ENCODE measurements at regions not wholly inside any gene's neighbourhood (a gene's known extent, or its start where the extent isn't known, plus 50 kb on each side); places are given as distances from the start of the nearest gene placed in this dataset.

- TF ChIP-seq CTCF (IDR thresholded peaks at IDR 0.05) = no peak
- TF ChIP-seq POLR2A (IDR thresholded peaks at IDR 0.05) = no peak
- no peak for TF ChIP-seq POLR2AphosphoS5 (IDR thresholded peaks at IDR 0.05)
Measured at GRCh38 chr7:91811236-91811635, 69.3 kb downstream of the MTERF1 start.
